Endothelial cell of hepatic sinusoid (primary cell): ENCODE measurements at regions not wholly inside any gene's neighbourhood (a gene's known extent, or its start where the extent isn't known, plus 50 kb on each side); places are given as distances from the start of the nearest gene placed in this dataset.

Experiments
- in situ Hi-C: cut with HindIII; loops from 2 replicates; pipeline ENCODE4 v1.10.0; 2017; ENCODE audit warnings: low sequenced_read_pairs

DNA sequence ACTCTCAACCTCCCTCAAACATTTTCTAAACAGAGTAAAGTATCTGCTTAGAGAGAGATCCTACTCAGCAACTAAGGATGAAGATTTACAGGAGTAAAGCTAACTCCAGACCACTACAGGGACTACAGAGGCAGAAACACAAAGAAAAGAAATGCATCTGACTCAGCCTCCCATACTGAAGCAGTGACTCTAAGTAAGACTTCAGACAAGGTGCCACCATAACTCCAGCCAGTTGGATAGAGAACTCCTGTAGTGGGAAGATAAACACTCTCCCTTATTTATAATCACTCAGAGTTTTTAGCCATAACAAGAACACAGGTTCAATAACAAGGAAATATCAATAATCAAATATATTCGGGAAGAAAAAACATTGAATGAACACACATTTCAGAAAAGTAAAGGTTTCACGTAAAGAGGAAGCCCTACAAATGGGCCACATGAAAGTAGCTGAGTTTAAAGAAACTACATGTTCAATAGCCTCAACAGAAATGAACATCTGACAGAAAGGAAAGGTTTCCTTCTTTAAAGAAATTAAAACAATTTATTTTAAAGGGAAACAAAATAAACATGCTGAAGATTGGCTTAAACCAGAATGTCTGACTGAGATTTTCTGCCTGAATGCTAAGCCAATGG is 519.9 kb downstream of the KCNJ3 start:
- in situ Hi-C loops: no loop called here

DNA sequence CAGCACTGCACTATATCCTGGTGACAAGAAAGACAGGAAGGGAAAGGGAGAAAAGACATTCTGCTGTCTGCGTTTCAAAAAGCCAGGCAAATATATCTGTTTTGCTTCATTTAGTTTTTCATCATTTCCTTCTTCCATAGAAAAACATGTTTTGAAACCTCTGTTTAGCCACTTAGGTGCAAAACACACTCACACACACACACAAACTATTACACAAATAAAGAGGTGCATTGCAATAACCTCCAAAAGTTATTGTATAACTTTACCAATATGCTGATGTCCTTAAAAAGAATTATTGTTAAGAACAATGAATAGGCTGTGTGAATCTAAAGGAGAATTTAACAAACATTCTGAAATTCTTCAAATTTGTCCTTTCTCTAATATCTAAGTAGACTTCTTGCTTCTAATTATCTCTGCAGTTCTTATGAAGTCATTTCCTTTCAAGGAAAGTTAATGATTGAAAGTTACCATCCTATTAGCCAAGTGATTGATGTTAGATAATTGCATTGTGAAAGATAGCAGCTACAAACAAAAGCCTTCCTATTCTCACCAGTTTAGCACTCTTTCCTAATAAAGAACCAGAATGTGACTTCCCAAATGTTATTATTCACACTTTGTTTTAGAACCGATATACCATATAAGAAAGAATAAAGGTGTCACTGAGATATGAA is 516.7 kb downstream of the KCNJ3 start:
- in situ Hi-C loops: no loop called here

DNA sequence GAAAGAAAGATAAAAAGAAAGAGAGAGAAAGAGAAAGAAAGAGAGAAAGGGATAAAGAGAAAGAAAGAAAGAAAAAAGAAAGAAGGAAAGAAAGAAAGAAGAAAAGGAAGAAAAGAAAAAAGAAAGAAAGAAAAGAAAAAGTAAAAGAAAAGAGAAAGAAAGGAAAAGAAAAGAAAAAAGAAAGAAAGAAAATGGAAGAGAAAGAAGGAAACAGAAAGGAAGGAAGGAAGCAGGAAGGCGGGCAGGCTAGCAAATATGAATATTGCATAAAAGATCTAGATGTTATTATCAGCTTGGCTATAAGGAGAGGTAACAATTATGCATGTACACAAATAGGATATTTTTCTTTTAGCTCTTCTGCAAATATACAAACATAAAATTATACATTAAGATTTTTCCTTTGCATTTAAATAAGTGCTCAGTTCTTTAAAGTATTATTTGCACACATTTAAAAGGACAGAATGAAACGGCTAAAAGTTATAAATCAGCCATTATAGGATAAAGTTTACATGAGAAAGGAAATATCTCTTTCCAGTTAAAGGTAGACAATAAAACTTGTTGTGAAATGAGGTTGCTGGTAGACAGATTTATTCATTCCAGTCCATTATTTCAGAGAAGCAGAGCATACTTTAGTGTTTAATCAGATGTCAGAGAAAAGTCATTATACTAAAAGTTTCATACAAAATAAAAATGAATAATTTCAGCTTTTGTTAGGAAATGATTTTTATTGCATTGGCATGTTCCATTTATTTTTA is 511.4 kb downstream of the KCNJ3 start:
- in situ Hi-C loops: no loop called here

DNA sequence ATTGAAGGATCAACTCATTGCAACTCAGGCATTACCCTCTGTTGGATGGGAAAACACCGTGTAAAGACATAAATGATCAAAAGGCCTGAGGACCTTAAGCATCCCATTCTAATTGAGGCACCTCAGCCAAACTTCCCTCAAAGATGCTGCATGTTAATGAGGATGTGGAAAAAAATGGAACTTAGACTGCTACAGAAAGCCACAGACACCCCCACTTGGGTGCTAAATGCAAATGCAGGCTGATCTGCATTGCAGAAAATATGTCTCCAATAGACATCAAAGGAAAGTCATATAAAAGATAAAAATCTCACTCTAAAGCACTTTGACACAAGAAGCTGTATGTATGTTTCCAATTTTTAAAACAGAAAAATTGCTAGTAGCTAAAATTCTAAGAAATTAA is 504.7 kb downstream of the KCNJ3 start:
- in situ Hi-C loops: no loop called here

DNA sequence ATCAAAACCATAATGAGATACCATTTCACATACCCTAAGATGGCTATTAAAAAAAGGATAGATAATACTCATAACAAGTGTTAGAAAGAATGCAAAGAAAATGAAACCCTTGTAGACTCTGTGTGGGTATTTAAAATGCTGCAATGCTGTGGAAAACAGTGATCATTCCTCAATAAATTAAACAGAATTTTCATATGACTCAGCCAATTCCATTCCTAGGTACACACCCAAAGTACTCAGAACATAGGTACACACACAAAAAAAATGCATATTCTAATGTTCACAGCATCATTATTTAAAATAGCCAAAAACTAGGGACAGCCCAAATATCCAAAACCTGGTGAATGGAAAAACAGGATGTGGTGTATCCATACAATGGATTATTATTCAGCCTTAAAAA is 502.3 kb downstream of the KCNJ3 start:
- in situ Hi-C loops: no loop called here

DNA sequence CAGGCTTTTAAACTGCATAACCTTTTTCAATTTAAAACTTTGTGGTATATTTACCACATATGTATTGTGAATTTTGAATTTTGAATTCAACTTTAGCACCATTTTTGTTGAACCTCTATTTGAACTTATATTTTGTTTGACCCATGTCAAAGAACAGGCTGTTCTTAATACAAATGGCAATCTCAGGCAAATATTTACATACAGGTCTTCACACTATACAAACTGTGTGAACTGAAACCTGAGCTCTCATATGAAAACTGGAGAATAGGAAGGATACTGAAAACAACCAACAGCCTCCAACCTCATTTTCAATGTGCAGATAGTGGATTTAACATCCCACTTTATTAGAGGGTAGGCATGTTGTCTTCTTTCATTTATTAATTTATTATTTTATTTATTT is 491.8 kb downstream of the KCNJ3 start:
- in situ Hi-C loops: no loop called here

DNA sequence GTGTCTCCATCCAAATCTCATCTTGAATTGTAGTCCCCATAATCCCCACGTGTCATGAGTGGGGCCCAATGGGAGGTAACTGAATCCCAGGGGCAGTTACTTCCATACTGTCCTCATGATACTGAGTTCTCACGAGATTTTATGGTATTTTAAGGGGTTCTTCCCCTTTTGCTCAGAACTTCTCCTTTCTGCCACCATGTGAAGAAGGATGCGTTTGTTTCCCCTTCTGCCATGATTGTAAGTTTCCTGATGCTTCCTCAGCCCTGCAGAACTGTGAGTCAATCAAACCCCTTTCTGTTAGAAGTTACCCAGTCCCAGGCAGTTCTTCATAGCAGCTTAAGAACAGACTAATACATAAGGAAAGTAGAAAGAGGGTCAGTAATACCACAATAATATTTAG is 480.4 kb downstream of the KCNJ3 start:
- in situ Hi-C loops: no loop called here

DNA sequence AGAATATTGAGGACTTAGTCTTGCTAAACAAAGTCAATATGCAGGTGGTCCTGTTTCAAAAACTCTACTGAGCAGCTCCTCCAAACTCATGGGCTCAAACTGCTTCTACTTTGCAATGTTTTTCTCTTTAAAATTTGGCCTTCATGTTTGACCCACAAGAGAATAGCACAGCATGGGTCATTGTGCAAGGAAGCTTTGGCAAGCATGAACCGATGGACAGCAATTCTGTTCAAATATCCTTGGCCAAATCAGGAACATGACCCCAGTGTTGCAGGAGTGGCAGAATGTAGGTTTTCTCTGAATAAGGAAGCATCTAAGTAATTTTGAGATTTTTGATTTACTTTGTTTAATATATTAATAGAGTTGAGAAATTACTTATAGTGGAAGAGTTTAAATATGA is 477.9 kb downstream of the KCNJ3 start:
- in situ Hi-C loops: no loop called here

DNA sequence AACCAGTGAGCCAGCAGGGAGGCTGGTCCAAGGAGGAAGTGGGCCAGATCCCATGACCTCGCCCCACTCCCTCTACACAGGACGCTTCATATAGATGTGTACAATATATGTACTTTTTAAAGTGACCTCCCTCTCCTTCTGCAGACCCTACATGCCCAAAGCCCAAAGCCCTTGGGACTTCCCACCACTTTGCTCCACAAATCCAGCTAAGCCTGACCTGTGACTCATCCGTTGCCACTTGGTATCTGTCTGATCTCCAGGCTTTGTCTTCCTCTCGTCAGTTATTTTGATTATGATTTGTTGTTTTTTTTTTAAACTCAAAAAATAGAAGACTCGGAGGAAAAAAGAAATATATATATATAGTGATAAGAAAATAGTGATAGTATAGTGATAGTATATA is 470.8 kb downstream of the KCNJ3 start:
- in situ Hi-C loops: no loop called here

DNA sequence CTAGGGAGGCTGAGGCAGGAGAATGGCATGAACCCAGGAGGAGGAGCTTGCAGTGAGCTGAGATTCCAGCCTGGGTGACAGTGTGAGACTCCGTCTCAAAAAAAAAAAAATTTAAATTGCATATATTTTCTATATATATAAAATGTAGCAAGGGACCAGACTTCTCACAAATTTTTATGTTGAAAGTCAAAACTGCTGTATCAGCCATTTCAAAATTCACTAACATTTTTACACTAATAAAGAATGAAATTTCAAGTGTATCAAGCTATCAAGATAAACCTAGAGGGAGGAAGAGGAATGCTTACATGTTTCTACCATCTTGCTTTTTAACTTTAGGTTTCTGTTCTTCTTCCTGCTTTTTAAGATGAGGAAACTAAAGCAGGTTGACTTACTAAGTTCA is 464.0 kb downstream of the KCNJ3 start:
- in situ Hi-C loops: no loop called here

DNA sequence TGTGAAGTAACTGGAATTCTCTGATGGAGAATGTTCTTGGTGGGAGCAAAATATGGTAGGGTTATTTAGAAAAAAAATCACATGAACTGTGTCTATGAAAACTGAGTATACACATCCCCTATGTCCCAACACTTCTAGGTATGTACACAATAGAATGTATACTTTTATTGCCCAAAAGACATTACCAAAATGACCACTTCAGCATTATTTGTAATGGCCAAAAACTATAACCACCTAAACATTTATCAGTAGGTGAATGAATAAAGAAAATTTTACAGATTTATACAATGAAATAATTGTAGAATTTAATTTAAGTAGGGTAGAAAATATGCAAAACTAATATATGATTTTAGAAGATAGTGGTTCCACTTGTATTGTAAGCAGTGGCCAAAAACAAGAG is 462.8 kb downstream of the KCNJ3 start:
- in situ Hi-C loops: no loop called here

DNA sequence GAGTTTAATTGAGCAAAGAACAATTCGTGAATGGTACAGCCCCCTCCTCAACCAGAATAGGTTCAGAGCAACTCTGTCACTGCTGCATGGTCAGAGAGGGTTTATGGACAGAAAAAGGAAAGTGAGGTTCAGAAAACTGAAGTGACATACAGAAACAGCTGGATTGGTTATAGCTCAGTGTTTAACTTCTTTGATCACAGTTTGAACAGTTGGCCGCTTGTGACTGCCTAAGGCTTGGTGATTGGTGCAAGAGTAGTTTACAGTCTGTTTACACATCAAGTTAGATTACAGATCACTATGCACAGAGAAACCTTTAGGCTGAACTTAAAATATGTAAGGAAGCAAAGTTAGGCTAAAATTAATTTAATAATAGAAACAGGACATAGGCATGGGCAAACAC is 459.2 kb downstream of the KCNJ3 start:
- in situ Hi-C loops: no loop called here

DNA sequence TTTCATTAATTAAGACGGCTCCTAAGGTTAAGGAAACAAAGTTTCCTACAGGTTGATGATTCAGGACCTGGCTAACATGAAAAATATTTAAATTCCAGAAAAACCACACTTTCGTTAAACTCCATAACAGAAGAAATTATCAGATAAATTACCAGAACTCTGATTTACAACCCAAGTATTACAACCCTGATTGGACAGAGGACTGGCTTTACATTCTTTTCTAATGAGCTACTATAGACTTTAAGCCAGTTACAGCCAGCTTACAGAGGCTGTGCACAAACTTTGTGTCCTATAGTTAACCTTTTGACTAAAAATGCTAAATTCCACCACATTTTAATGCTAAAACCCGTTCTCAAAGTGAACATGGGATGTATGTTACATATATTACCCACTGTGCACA is 458.6 kb downstream of the KCNJ3 start:
- in situ Hi-C loops: no loop called here

DNA sequence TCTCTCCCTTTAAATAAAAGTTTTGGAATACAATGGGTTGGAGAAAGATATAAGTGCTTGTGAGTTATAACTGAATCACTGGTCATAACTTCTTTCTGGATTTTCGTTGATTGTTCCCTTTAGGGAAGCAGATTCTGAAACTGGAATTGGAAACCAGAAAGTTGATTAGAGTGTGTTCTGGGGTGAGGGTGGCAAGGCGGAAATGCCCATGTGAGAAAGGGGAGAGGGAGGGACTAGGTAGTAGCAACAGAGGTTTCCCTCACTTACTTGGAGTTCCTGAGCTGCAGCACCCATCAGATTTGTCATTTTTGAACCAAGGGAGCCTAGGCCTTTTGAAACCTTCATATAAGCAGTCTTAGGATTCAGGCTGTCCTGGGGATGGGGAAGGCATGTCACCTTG is 453.4 kb downstream of the KCNJ3 start:
- in situ Hi-C loops: no loop called here

DNA sequence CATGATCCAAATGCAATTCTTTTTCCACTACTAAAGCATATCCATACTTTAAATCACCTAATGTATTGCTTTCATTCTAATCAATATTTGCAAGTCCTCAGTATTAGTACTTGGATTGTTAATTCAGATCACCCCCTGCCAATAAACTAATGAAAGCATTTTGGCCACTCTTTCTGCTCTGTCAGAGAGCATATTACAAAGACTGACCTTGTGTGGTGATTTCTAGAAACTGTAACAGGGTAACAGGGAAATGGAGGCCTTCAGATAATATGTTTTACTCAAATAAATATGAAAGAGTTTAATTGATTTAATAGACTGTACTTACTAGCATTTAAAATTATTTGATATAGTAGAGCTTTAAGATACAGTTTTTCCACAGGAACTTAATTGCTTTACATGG is 453.0 kb downstream of the KCNJ3 start:
- in situ Hi-C loops: no loop called here

DNA sequence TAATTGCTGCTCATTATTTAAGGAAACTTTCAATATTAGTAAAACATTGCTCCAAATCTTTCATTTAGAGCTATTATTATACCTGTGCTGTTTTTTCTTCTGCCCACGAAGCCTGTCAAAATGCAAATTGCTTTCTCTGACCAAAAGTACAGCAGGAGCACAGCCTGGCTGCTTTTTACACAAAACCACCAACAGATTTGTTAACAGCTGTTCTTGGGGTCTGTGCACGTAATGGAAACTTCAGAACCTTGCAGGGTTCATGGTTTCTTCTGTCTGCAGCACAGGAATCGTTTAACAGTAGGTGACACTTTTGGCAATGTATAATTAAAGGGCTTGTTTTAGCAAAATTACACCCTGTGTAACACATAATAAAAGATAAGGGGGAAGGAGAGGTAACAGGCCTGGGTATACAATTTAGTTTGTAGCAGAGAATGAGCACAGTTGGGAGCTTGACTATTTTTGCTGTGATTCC is 447.3 kb downstream of the KCNJ3 start:
- in situ Hi-C loops: no loop called here

DNA sequence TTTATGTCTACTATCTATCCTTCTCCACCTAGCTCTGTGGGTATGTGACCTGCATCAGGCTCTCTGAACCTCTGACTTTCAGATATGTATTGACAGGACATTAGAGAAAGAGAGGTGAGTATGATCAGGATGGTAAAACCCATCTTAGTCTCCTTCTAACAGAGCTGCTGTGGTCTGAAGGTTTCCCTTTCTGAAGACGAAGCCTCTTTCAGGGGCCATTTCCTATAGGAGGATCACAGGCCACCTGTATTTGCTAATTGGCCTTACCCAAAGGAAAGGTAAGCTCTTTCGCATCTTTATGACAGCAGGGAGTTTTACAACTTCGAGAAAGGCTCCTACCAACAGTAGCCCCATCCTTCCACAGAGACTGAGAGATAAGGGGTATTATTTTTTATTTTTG is 442.9 kb downstream of the KCNJ3 start:
- in situ Hi-C loops: no loop called here

DNA sequence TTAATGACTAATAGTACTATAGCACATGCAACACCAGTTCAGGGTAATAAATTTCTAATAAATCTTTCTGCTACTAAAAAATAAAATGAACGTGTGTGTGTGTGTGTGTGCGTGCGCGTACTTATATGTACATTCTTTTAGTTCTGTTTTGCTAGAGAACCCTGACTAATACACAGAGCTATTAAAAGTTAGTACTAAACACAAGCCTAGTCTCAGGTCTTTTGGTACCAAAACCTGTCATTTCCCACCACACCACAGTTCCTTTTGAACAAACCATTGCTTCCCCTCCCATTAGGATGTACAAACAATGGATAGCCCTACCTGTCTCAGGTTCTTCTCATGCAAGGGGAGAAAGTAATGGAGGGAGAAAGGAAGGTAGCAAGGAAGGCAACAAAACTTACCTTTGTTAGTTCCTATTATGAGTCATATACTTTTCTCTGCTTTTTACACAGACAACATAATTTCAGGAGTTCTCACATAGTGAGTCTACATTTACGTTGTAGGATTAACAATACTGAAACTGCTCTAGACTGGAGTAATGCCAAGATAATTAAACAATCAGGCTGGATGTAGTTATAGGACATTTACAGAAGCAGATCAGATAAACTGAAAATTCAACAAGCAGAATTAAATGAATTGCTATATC is 427.2 kb downstream of the KCNJ3 start:
- in situ Hi-C loops: no loop called here

DNA sequence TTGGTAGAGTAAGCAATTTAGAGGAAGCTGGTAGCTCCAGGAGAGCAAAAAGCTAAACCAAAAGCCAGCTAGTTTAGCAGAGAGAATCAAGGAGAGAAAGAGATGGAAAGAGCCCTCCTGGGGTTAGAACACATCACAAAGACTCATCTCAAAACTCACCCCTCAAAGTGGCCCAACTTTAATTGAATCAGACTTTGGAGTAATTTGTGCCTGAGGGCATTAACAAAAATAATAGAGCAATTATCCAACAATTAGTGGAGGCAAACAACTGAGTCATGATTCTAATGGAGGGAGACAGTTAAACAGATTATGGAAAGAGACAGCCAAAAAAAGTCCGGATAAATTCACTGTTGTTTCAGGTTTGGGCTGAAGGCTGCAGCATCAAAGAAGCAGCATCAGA is 417.4 kb downstream of the KCNJ3 start:
- in situ Hi-C loops: no loop called here

DNA sequence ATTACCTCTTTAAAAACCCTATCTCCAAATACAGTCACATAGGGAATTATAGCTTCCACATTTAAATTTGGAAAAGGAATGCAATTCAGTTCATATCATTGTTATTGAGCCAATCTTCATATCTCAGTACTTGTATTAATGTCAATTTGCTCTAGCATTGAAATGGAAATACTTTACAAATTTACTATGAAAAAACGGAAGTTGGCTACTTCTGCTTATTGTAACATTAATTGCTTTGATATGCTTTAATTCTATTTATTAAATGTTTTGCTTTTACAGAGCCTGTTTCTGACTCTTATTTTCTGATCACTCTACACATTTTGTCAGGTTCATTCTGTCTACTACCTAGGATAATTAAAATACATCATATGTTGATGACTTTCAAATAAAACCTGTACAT is 412.6 kb downstream of the KCNJ3 start:
- in situ Hi-C loops: no loop called here

DNA sequence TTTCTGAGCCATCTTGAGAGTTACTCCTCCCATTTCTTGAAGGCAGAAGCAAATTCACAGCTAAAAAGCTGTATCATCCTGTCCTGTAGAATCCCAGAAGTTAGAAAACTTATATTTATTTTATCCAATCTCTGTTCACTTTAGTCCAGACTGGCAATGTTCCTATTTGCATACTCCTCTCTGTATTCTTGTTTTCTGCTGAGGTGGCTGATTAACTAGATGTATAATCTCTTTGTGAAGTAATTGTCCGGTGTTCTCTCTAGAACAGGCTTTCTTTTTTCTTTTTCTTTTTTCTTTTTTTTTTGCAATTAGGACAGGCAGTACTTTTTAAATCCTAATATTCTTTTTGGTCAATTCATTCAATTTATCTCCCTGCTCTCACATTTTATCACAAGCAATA is 411.0 kb downstream of the KCNJ3 start:
- in situ Hi-C loops: no loop called here

DNA sequence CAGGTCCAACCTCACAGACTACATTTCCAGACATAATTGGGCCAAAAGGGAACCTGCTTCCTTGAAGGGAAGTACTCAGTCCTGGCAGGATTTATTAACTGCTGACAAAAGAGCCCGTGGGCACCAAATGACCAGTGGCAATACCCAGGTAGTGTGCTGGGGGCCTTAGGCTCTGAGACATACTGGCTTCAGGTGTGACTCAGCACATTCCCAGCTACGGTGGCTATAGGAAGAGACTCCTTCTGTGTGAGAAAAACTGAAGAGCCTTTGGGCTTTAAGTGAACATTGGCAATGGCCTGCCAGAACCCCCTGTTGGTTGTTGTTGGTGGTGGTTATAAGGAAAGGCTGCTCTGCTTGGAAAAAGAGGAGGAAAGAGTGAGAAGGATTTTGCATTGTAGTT is 401.8 kb downstream of the KCNJ3 start:
- in situ Hi-C loops: no loop called here
